Neural cell (in vitro differentiated cells): ENCODE measurements at regions not wholly inside any gene's neighbourhood (a gene's known extent, or its start where the extent isn't known, plus 50 kb on each side); places are given as distances from the start of the nearest gene placed in this dataset.

Experiments used
- H2AFZ ChIP-seq: fragments of 200-600, 300-800 bp; sonication (generic), shearing (Covaris generic); 2 replicates; pipeline ENCODE4 v1.6.0; 2014; ENCODE audit warnings: low read depth, mild to moderate bottlenecking, antibody characterized with exemption, low read length, moderate library complexity
- H3F3A ChIP-seq: fragments of 200-600 bp; shearing (Covaris generic); 2 replicates; pipeline ENCODE4 v1.6.1; 2016; ENCODE audit warnings: mild to moderate bottlenecking, moderate library complexity, mixed read lengths, antibody characterized with exemption, low read length; ENCODE audit not compliant: insufficient read depth, poor library complexity, severe bottlenecking
- H3K27ac ChIP-seq: fragments of 200-600, 300-800 bp; sonication (generic), shearing (Covaris generic); 2 replicates; pipeline ENCODE4 v1.5.1; 2014; ENCODE audit warnings: mild to moderate bottlenecking, low read length, moderate library complexity
- H3K27me3 ChIP-seq: fragments of 300-800, 200-600 bp; sonication (generic), shearing (Covaris generic); 2 replicates; pipeline ENCODE4 v1.6.0; 2014; ENCODE audit warnings: mild to moderate bottlenecking, low read depth, low read length, moderate library complexity; ENCODE audit not compliant: insufficient read depth
- H3K36me3 ChIP-seq: fragments of 300-800, 200-600 bp; sonication (generic), shearing (Covaris generic); 2 replicates; pipeline ENCODE4 v1.5.1; 2014; ENCODE audit warnings: mild to moderate bottlenecking, antibody characterized with exemption, low read length, moderate library complexity; ENCODE audit not compliant: insufficient read depth
- H3K4me2 ChIP-seq: fragments of 300-800, 200-600 bp; sonication (generic), shearing (Covaris generic); 2 replicates; pipeline ENCODE4 v1.6.0; 2014; ENCODE audit warnings: mild to moderate bottlenecking, low read length
- H3K4me3 ChIP-seq: fragments of 300-800, 200-600 bp; sonication (generic), shearing (Covaris generic); 2 replicates; pipeline ENCODE4 v1.5.1; 2014; ENCODE audit warnings: mild to moderate bottlenecking, low read length, moderate library complexity
- H3K79me2 ChIP-seq: fragments of 200-600 bp; shearing (Covaris generic); replicated peaks from 2 replicates; pipeline ENCODE4 v1.6.0; 2014; ENCODE audit warnings: mild to moderate bottlenecking, low read length, moderate library complexity; ENCODE audit not compliant: insufficient read depth
- H3K9ac ChIP-seq: fragments of 300-800, 200-600 bp; sonication (generic), shearing (Covaris generic); 2 replicates; pipeline ENCODE4 v1.6.1; 2016; ENCODE audit warnings: mild to moderate bottlenecking, low read length, mixed read lengths
- H3K9me2 ChIP-seq: fragments of 200-600 bp; shearing (Covaris generic); 2 replicates; pipeline ENCODE4 v1.6.1; 2016; ENCODE audit warnings: mild to moderate bottlenecking, low read length, mixed read lengths; ENCODE audit not compliant: insufficient read depth
- H3K9me3 ChIP-seq: fragments of 200-600, 300-800 bp; sonication (generic), shearing (Covaris generic); 2 replicates; pipeline ENCODE4 v1.6.1; 2016; ENCODE audit warnings: mild to moderate bottlenecking, mixed run types, low read length, moderate library complexity, mixed read lengths
- H4K20me1 ChIP-seq: fragments of 200-600 bp; shearing (Covaris generic); 2 replicates; pipeline ENCODE4 v1.6.1; 2016; ENCODE audit warnings: mild to moderate bottlenecking, mixed run types; ENCODE audit not compliant: insufficient read depth
- CTCF ChIP-seq: fragments of 450-650 bp; IDR thresholded peaks from 2 replicates; pipeline ENCODE4 v1.5.1; 2014; ENCODE audit warnings: antibody characterized with exemption, mild to moderate bottlenecking, moderate library complexity; ENCODE audit not compliant: poor library complexity, severe bottlenecking
- EP300 ChIP-seq: fragments of 450-650 bp; conservative IDR thresholded peaks from 2 replicates; pipeline ENCODE4 v1.6.1; 2014; ENCODE audit warnings: antibody characterized with exemption, mild to moderate bottlenecking, moderate library complexity; ENCODE audit not compliant: poor library complexity, severe bottlenecking
- EZH2 ChIP-seq: fragments of 200-600, 300-800 bp; shearing (Covaris generic), sonication (generic); IDR thresholded peaks from 2 replicates; pipeline ENCODE4 v1.6.1; 2014; ENCODE audit warnings: antibody characterized with exemption, low read length, borderline replicate concordance, mild to moderate bottlenecking; ENCODE audit not compliant: insufficient read depth, poor library complexity, severe bottlenecking
- MXI1 ChIP-seq: fragments of 450-650 bp; conservative IDR thresholded peaks from 2 replicates; pipeline ENCODE4 v1.6.1; 2014; ENCODE audit warnings: antibody characterized with exemption, mild to moderate bottlenecking; ENCODE audit not compliant: poor library complexity, severe bottlenecking
- POLR2AphosphoS5 ChIP-seq: IDR thresholded peaks from 2 replicates; pipeline ENCODE4 v1.6.1; 2012
- RAD21 ChIP-seq: fragments of 450-650 bp; conservative IDR thresholded peaks from 2 replicates; pipeline ENCODE4 v1.6.1; 2014; ENCODE audit warnings: antibody characterized with exemption, mild to moderate bottlenecking, moderate library complexity
- REST ChIP-seq: IDR thresholded peaks from 2 replicates; pipeline ENCODE4 v1.6.1; 2012; ENCODE audit warnings: borderline replicate concordance
- SMC3 ChIP-seq: fragments of 450-650 bp; conservative IDR thresholded peaks from 2 replicates; pipeline ENCODE4 v1.6.1; 2014; ENCODE audit warnings: antibody characterized with exemption, mild to moderate bottlenecking, moderate library complexity; ENCODE audit not compliant: poor library complexity
- TAF1 ChIP-seq: IDR thresholded peaks from 2 replicates; pipeline ENCODE4 v1.6.1; 2012; ENCODE audit warnings: low read depth

GRCh38 chr6:113277111-113277510, 580.0 kb upstream of the MARCKS start:
- Histone ChIP-seq H3K4me3 (no peak overlapping the region), H3K27ac (no peak overlapping the region), H3K36me3 (no peaks in the 10 kb centered on the region), H2AFZ (no peak overlapping the region), H3F3A (no peaks in the 10 kb centered on the region), H3K9me3 (no peaks in the 10 kb centered on the region), H3K4me2 (no peak overlapping the region), H3K9me2 (no peaks in the 10 kb centered on the region), H4K20me1 (no peaks in the 10 kb centered on the region), H3K9ac (no peak overlapping the region), H3K27me3 (no peaks in the 10 kb centered on the region), H3K79me2 (no peaks in the 10 kb centered on the region)
- TF ChIP-seq RAD21 (no peak), CTCF (no peak), EZH2 (no peak), SMC3 (no peak)

GRCh38 chr6:113281014-113281413, 576.1 kb upstream of the MARCKS start:
- no peak overlapping the region for H2AFZ ChIP-seq
- H3F3A ChIP-seq = no peaks in the 10 kb centered on the region
- H4K20me1 ChIP-seq = no peaks in the 10 kb centered on the region
- H3K4me3 ChIP-seq = no peak overlapping the region
- H3K27me3 ChIP-seq = no peaks in the 10 kb centered on the region
- H3K27ac ChIP-seq = no peak overlapping the region
- H3K9me2 ChIP-seq = no peaks in the 10 kb centered on the region
- TF ChIP-seq SMC3 (no peak), MXI1 (no peak), POLR2AphosphoS5 (no peak), CTCF (no peak)
- H3K79me2 ChIP-seq = no peaks in the 10 kb centered on the region
- H3K4me2 ChIP-seq = no peak overlapping the region
- H3K9ac ChIP-seq = no peak overlapping the region
- no peaks in the 10 kb centered on the region for H3K36me3 ChIP-seq
- H3K9me3 ChIP-seq = no peaks in the 10 kb centered on the region

GRCh38 chr6:113281431-113281830, 575.7 kb upstream of the MARCKS start:
- Histone ChIP-seq H3F3A (no peaks in the 10 kb centered on the region), H3K4me2 (no peak overlapping the region), H3K27ac (no peak overlapping the region), H3K9me2 (no peaks in the 10 kb centered on the region), H3K27me3 (no peaks in the 10 kb centered on the region), H3K9ac (no peak overlapping the region), H3K79me2 (no peaks in the 10 kb centered on the region), H3K4me3 (no peak overlapping the region), H3K36me3 (no peaks in the 10 kb centered on the region), H2AFZ (no peak overlapping the region), H4K20me1 (no peaks in the 10 kb centered on the region), H3K9me3 (no peaks in the 10 kb centered on the region)
- TF ChIP-seq RAD21 (no peak), EZH2 (no peak), SMC3 (no peak), REST (no peak), TAF1 (no peak), CTCF (no peak), EP300 (no peak)
